ENCODE measurements at regions not wholly inside any gene's neighbourhood (a gene's known extent, or its start where the extent isn't known, plus 50 kb on each side); places are given as distances from the start of the nearest gene placed in this dataset.
"Not testable (repeated sequence)": the region's sequence is repeated elsewhere in the genome, so short reads cannot be mapped to it uniquely, and the experiment has no call there.

- intact Hi-C loops (cut with DNase I) = no loop called here
- TF ChIP-seq CTCF (IDR thresholded peaks at IDR 0.05) = no peak
These were observed 422.4 kb upstream of the LMO3 start for GRCh38 chr12:17028348-17028747.

GRCh38 chr12:17025424-17025823, 419.5 kb upstream of the LMO3 start:
- intact Hi-C loops (cut with DNase I); H3K36me3 ChIP-seq (ENCODE audit: insufficient read depth in 1 of 2, low read depth in 1 of 2); H3K27me3 ChIP-seq (ENCODE audit: insufficient read depth in 3 of 3, low read length in 2 of 3); H3K9me3 ChIP-seq; ATAC-seq; H3K4me3 ChIP-seq; DNase-seq; H3K27ac ChIP-seq; H3K4me1 ChIP-seq: not testable (repeated sequence)
- 63 to 71% (median 67%) methylated on average over 10 of the region's 10 CpGs for WGBS, 3 donors

More at GRCh38 chr12:17028348-17028747, 422.4 kb upstream of the LMO3 start:
- no peak for DNase-seq
- WGBS, 3 donors = 47 to 60% (median 58%) methylated on average over 4 of the region's 4 CpGs
- Histone ChIP-seq H3K36me3 (ENCODE audit: insufficient read depth in 1 of 2, low read depth in 1 of 2) (no peaks in the 10 kb centered on the region), H3K27ac (no peak overlapping the region), H3K4me3 (no peak overlapping the region), H3K27me3 (ENCODE audit: insufficient read depth in 3 of 3, low read length in 2 of 3) (no peaks in the 10 kb centered on the region), H3K9me3 (no peaks in the 10 kb centered on the region), H3K4me1 (no peaks in the 10 kb centered on the region)
- no peak for ATAC-seq

GRCh38 chr12:17020765-17021164, 414.8 kb upstream of the LMO3 start:
- intact Hi-C loops (cut with DNase I) = no loop called here
- TF ChIP-seq CTCF (IDR thresholded peaks at IDR 0.05) = no peak
- H3K27me3 ChIP-seq (ENCODE audit: insufficient read depth in 3 of 3, low read length in 2 of 3) = no peaks in the 10 kb centered on the region
- no peaks in the 10 kb centered on the region for H3K4me1 ChIP-seq
- no peaks in the 10 kb centered on the region for H3K9me3 ChIP-seq
- ATAC-seq = no peak
- H3K27ac ChIP-seq = no peak overlapping the region
- H3K36me3 ChIP-seq (ENCODE audit: insufficient read depth in 1 of 2, low read depth in 1 of 2) = no peaks in the 10 kb centered on the region
- no peak for DNase-seq
- no peak overlapping the region for H3K4me3 ChIP-seq

- Histone ChIP-seq H3K27me3 (ENCODE audit: insufficient read depth in 3 of 3, low read length in 2 of 3) (no peaks in the 10 kb centered on the region), H3K4me3 (no peak overlapping the region), H3K36me3 (ENCODE audit: insufficient read depth in 1 of 2, low read depth in 1 of 2) (no peaks in the 10 kb centered on the region), H3K9me3 (no peaks in the 10 kb centered on the region), H3K27ac (no peak overlapping the region), H3K4me1 (no peaks in the 10 kb centered on the region)
- WGBS, 3 donors = 83 to 89% (median 85%) methylated on average over 3 of the region's 3 CpGs
- intact Hi-C loops (cut with DNase I) = no loop called here
- DNase-seq (no peak), ATAC-seq (no peak)
- no peak for TF ChIP-seq CTCF (IDR thresholded peaks at IDR 0.05)
These were observed 411.4 kb upstream of the LMO3 start for GRCh38 chr12:17017402-17017801.

- no peak for DNase-seq
- Histone ChIP-seq H3K4me1 (no peaks in the 10 kb centered on the region), H3K27me3 (ENCODE audit: insufficient read depth in 3 of 3, low read length in 2 of 3) (no peaks in the 10 kb centered on the region), H3K36me3 (ENCODE audit: insufficient read depth in 1 of 2, low read depth in 1 of 2) (no peaks in the 10 kb centered on the region), H3K4me3 (no peak overlapping the region), H3K9me3 (no peaks in the 10 kb centered on the region), H3K27ac (no peak overlapping the region)
- WGBS, 3 donors = 83 to 85% (median 85%) methylated on average over 7 of the region's 7 CpGs
- ATAC-seq = no peak
- intact Hi-C loops (cut with DNase I) = no loop called here
- no peak for TF ChIP-seq CTCF (IDR thresholded peaks at IDR 0.05)
These were observed 410.3 kb upstream of the LMO3 start for GRCh38 chr12:17016116-17016864.

Measured in psoas muscle (tissue), 7 donors.